GM20431 (cell line): ENCODE measurements at regions not wholly inside any gene's neighbourhood (a gene's known extent, or its start where the extent isn't known, plus 50 kb on each side); places are given as distances from the start of the nearest gene placed in this dataset.
"Not testable (repeated sequence)": the region's sequence is repeated elsewhere in the genome, so short reads cannot be mapped to it uniquely, and the experiment has no call there.

Experiments
- in situ Hi-C: fragments of 300-500 bp; cut with MseI, MboI; formaldehyde crosslinking; loops from one replicate; pipeline ENCODE4 v1.15.0; 2020; ENCODE audit warnings: low sequenced_read_pairs; ENCODE audit not compliant: unreplicated experiment

DNA sequence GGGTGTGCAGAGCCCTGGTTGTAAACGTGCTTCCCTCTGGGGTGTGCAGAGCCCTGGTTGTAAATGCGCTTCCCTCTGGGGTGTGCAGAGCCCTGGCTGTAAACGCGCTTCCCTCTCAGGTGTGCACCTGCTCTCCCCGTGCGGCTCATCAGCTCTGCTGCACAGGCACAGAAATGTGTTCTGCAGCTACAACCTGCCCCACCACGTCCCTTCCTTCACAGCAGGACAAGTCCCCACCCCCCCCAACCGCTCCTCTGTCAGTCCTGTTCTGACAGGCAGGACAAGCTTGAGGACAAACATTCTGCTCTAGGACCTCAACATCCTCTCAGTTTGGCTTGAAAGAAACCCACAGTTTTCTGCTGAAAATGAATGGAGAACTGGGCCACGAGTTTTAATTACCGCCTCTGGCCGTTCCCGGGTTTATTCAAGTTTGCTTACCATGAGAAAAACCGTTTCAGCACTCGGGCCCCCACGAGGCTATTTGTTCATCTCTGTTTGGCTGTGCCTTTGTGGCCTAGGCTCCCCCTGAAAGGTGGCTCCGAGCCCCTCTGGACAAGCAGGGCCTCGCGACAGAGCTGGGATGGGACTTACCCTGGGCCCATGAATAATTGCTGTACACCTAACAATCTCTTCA lies 81.0 kb upstream of the ASB18 start:
- in situ Hi-C loops, result loop anchor here (10.0 kb wide), 1 partner anchor 730 kb away; no protein-coding TSS in a partner anchor

DNA sequence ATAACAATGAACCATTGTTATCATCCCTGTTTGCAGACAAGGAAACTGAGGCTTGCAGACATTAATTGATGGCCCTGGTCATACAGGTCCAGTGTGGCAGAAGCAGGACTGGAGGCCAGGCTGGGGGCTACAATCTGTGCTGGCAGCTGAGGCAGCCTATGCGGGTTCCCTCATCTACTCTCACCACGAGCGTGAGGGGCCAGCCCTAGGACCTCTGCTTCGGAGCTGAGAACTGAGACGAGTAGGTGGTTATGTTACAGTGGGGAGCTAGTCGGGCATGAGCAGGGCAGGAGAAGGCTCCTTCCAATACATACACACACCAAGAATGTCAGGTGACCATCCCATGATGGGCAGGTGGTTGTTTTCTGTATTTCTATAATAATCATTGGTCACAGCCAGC lies 82.2 kb upstream of the ASB18 start:
- in situ Hi-C loops, result loop anchor here (10.0 kb wide), 1 partner anchor 728 kb away; no protein-coding TSS in a partner anchor

DNA sequence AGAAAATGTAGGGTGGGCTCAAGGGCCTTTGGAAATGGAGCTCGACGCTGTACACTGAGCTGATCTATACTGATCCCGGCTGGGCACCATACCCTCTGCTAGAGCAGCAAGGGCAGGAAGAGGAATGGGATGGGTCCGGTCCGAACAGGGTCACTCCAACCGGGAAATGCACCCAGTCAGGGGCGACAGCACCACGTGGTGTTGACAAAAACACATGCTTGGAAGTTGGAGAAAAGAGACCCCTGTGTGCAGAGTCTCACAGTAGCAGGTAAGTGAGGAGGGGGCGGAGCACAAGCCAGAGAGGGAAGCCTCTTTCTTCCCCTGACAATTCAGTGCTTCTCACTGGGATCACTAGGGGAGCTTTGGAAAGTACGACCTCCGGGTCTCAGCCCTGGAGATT lies 84.1 kb upstream of the ASB18 start:
- in situ Hi-C loops, result loop anchor here (10.0 kb wide), 1 partner anchor 727 kb away; no protein-coding TSS in a partner anchor

DNA sequence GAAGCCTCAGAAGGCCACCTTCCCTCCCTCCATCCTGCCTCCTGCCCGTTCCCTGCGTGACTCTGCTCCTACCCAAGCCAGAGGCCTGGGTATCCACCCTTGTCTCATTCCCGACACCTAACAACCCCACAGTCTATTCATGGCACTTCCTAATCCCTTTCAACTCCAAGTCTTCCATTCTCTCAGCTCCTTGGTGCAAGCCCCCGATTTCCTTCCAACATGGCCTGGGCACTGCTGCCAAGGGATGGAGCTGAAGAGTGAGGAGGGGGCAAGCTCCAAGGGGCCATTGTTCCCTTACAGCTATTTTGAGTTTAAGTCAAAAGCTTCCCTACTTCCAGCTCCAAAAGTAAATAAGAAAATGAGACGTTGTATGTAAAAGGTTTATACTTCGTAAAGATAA lies 84.8 kb upstream of the ASB18 start:
- in situ Hi-C loops, result loop anchor here (10.0 kb wide), 1 partner anchor 726 kb away; no protein-coding TSS in a partner anchor

DNA sequence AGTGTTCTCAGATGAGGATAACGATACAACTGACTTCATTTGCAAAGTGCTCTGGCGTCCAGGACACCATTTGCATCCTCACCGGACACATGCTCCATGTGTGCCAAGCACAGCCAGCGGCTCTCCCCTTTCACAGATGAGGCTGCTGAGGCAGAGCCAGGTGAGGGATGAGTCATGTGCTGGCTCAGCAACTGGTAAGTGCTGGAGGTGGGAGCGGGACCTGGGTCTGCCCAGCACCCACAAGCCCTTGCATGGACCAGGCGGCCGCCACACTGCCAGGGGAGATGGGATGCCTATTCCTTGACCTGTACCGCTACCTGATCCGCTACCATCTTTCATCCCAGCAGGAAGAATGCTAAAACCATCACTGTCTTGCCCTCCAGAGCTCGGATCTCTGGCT lies 86.2 kb upstream of the ASB18 start:
- in situ Hi-C loops, result no loop called here

DNA sequence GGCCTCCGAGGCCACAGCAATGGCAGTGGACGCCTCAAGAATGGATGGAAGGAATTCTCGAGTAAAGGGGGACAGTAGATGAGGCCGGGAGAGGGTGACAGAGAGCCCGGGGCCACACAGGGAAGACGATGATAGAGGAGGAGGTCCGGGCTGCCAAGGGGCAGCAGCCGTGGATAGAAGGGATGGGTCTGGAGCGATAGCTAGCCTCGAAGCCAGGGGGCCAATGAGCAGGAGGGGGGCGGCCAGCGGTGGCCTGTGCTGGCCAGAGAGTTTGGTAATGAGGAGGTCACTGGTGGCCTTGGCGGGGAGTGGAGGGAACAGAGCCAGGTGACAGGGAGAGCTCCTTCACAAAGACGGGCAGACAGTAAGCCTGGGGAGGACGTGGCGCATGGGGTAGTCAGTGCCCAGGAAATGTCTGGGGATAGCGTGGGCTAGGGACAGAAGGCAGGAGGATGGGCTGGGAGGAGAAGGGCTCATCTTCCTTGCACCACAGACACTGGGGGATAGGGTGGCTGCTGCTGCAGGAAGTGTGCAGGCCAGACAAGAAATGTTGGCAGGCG lies 87.8 kb upstream of the ASB18 start:
- in situ Hi-C loops, result no loop called here

DNA sequence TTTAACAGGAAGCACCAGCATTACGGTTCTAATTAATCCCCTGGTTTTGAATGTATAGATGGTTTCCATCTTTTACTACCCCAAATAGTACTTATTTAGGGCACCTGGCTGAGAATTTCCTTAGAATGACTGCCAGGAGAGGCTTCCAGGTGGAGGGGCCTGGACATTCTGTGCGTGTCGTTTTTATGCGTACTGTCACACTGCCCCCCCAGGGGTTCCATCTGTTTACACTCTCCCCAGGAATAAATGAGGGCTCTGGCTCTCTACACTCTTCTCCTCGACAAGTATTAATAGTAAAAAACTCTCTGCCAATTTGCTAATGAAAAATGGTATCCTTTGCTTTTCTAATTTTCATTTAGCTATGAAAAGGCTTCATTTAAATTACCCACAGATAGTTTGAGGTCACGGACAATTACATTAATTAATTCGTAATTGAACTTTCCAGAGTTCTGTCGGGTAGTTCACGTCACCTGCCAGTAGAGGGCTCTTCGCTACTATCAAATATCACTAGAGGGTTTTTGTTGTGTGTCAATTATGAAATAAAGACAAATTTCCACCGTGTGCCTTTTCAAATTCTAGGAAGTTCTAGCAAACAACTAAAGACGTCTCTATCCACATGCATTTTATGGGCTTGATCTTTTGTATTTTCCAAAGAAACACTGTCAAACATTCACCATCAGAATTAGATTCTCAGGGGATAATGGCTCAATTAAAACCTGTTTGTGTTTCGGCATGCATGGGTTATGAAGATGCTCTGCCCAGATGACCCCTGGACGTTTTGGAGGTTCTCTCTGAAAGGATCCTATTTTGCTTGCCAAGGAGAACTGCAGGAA lies 88.8 kb upstream of the ASB18 start:
- in situ Hi-C loops, result no loop called here

DNA sequence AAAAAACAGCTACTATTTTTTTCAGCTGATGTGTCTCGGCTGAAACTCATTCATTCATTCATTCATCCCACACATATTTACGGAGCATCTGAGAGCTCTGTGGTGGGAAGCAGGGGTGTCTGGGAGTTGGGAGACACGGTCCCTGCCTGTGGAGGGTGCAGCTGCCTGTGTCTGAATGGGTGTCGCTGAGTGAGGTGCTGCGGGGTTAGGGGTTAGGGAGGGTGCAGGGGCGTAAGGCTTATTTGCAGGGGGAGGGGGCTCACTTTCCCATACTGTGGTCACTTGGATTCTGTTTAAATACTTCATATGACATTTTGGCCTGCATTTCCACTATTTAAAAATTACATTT lies 89.4 kb upstream of the ASB18 start:
- in situ Hi-C loops, result no loop called here

DNA sequence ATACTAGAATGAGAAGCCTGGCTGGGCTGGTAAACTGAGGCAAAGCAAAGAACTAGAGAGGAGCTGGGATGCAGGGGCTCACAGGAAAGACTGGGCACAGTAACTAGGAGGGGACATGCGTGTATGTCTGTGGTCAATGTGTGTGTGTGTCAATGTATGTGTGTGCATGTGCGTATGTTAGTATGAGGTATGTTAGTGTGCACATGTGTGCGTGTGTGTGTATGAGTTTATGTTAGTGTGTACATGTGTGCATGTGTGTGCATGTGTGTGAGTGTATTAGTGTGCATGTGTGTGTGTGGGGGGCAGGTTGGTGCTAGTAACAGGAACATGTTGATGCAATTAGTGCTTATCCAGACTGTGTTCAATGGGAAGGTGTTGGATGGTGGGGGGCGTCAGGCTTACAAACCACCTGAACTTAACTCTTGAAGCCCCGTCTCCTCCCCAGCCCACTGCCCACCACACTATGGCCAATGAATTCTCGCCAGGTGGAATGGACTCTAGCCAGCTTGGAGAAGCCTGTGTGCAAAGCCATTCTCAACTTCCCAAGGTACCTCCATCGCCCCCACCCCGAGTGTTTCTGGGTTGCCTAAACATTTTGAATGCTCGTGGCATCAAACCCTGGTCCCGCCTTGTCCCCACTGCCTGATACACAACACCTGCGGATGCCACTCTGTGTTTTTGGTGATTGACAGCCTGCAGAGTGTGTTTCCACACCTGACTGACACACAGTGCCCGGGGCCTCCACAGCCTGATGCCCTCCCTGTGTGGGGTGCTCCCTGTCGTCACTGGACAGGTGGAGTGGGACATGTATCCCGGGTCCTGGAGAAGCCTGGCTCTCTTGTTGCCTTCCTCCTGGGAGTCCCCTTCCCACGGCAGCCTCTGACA lies 90.1 kb upstream of the ASB18 start:
- in situ Hi-C loops, result no loop called here

DNA sequence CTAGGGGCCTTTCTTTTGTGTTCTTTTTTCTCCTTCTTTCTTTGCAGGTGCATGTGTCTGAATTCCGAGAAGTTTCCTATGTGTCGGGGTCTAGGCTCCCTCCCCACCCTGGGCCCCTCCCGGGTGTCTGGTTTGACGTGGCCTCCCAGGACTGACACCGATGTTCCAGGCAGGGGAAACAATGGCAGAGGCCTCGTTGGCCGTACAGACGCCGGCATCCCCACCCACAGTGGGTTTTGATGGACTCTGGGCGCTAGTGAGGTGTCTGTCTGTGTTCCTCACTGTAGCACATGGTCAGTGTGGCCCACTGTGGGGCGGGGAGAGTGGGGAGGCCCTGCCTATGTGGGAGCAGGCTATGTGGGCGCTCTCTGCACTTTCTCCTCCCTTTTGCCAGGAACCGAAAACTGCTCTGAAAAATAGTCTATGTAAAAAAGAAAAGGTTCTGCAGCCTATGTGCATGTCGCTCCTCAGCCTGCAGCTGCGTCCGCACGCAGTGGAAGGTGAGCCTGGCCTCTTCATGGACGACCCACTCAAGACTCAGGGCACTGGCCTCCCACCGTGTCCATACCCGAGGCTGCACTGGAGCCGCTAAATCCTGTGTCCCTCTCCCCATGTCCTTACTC lies 90.9 kb upstream of the ASB18 start:
- in situ Hi-C loops, result no loop called here

DNA sequence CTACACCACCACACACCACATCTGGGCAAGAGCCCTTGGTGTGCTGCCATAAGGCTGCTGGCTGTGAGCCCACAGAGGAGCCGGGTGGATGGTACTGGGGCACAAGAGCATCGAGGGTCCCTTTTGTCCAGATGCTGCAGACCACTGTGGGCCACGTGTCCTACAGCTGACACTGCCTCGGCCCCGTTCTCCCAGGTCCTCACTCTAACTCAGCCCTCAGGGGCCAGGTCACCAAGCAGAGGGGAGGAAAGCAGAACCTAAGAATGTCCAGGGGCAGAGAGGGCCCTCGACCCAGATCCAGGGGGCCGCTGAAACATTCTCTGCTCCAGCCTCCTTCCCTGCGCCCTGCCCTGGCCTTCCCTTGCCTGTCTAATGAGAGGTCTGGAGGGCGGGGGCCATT lies 91.7 kb upstream of the ASB18 start:
- in situ Hi-C loops, result no loop called here

DNA sequence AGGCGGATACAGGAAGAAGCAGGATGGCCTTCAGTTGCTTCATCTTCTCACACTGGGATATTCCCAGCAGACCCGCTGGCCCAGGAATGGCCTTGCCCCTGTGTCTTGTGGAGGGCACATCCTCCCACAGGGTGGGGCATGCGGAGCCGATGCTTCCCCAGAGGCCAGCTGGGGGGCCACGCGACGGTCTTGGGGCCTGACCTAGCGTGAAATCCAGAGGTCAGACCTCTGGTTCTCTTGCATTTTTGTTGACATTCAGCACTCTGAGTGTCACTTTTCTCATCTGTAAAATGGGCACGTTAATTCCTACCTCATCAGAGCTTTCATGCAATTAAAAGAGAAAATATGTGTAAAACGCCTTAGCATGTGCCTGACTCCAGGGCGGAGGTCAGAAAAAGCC lies 92.1 kb upstream of the ASB18 start:
- in situ Hi-C loops, result not testable (repeated sequence)

DNA sequence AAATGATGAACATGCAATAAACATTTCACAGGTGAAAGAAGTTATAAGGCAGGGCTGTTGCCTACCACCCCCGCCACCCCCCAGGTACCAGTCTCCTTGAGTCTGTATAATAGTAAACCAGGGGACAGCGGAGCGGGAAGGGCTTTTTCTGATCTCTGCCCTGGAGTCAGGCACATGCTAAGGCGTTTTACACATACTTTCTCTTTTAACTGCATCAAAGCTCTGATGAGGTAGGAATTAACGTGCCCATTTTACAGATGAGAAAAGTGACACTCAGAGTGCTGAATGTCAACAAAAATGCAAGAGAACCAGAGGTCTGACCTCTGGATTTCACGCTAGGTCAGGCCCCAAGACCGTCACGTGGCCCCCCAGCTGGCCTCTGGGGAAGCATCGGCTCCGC lies 94.3 kb upstream of the ASB18 start:
- in situ Hi-C loops, result not testable (repeated sequence)

DNA sequence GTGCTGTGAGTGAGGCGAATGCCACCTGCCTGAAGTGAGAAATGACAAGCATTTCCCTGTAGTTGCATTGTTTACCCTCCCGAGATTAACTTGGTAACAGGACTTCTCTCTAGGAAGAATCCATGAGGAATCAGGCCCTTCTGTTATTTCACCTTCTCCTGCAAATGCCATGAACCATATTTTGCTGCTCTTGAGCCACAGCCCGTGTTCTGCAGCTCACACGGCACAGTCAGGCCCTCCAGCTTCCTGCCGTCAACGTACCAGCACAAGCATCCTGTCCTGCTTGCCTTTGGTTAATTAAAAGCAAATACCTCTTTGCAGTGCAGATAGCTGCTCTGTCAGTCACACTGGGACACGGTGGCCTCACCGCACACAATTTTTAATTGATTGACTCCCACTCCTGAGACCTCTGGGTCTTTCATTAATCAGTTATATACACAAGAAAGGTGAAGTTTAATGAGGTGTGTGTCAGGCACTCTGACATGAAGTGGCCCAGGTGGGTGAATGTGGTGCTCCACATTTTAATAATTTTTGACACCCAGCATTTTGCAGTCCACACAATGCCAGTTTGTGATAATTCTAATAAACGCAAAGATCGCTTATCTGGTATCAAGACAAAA lies 95.3 kb upstream of the ASB18 start:
- in situ Hi-C loops, result no loop called here

DNA sequence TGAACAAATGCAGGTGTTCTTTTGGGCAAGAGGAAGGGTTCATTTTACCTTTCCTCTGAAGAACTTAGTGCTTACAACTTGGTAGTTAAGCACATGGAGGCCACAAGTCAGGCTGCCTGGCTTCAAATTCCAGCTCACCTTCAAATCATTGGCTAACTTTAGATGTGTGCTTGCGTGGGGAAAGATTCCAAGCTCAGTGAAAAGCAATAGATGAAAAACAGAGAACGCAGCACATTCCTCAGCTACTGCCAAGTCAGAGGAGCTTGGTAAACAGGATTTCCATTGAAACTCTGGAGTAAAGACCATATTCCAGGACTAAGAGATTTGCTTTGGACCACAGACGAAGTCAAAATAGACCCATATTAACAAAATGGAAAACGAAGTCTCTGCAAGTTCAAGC lies 96.3 kb upstream of the ASB18 start:
- in situ Hi-C loops, result no loop called here

DNA sequence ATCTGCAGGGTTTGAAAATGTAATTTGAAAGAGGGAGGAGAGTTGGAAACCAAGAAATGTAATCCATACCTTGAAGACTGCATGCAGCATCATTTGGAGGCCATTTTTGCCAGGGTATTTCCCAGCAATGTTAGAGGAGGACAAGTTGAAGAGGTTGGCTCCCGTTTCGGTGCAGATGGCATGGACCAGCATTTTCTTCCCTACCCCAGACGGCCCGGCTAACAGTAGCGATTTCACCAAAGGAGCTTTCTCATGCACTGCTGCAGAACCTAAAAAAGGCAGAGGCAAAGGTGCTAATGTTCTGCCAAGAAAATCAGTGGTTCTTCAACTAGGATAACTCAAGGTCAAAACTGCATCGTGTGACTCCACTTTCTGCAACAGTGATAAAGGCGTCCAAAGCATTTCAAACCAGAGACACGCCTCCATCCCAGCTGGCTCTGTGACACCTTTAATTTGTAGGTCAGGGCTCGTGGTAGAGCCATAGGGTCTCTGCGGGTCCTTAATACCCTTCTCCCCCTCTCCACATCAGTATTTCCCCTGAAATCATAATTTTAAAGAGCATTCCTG lies 99.6 kb upstream of the ASB18 start:
- in situ Hi-C loops, result no loop called here

DNA sequence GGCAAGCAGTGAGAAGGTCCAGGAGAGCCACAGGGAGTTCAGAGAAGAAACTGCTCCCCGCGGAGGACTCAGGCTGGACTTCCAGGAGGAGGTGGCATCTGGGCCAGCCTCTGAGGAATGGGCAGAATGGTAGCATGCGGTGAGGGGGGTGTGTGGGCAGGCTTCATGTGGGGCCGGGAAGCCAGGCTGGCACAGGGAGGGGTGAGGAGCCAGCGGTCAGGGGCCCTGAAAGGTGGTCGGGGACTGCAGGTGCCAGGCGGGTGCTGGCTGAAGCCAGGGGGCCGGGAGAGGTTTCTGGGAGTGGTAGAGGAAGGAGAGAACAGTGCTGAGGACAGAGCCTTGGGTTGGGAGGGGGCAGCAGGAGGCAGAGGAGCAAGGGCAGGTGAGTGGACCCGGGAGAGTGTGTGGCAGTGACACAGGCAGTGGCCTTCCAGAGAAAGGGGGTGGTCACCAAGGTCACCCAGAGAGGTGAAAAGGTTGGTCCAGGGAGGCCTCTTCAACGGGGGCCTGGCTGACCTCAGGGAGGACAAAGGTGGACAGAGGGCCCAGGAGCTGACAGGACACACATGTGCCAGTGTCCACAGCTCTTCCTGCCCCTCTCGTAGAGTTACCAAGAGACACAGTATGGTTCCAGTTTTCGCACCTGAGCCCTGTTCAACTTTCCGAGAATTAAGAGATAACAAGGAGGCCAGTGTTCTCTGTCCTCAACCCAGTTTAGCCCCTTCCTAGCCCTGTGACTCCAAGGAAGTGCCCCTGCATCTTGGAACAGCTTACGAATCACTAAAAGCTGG lies 101.2 kb upstream of the ASB18 start:
- in situ Hi-C loops, result no loop called here

DNA sequence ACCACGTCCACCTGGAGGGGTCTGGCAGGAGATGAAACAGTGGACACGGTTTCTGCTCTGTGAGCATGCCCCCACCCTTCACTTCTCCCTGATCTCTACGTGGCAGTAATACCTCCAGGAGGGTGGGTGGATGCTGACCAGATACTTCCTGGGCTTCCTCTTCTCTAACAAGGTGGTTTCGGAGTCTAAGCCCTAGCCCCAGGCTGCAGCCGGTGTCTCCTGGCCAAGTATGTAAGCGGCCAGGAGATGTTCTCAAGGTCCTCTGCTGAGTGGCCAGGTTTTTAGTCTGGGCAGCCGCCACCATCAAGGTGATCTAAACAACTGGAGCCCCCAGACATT lies 101.8 kb upstream of the ASB18 start:
- in situ Hi-C loops, result no loop called here

DNA sequence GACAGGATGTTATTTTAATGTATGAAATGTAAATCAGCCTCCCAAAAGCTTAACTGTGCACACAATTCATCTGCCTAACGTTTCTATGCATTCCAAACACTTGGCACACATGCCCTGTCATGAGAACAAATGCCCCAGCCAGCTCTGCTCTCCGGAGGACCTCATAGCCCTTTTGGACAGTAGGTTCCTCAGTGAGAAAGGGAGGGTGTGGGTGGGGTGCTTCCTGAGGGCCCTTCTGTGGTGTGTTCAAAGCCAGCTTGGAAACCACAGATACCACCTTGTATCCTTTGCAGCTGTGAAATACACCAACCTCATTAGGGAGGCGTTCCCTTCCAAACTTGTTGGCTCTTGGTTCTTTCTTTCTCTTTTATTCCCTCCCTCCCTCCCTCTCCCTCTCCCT lies 102.2 kb upstream of the ASB18 start:
- in situ Hi-C loops, result no loop called here
